K562 (cell line): ENCODE measurements at regions not wholly inside any gene's neighbourhood (a gene's known extent, or its start where the extent isn't known, plus 50 kb on each side); places are given as distances from the start of the nearest gene placed in this dataset.

Experiments used
- ATAC-seq: fragments of 200-7000 bp; cut with Tn5 transposase; 3 replicates; pipeline ENCODE4 v1.9.1; 2020; ENCODE audit warnings: moderate library complexity
- BruUV-seq: library from RNA; stranded (reverse); fragments of 400-500 nt; replicated peaks from 2 replicates; lab custom pipeline; 2021; lab: Mats Ljungman, UMichigan
- CTCF ChIA-PET: fragments of 300-600 bp; formaldehyde crosslinking; extraction: SDS; loops from one replicate; lab custom pipeline; 2021; ENCODE audit warnings: low intra/inter-chr PET ratio; lab: Yijun Ruan, JAX
- POLR2A ChIA-PET: fragments of 300-600, 350-650 bp; sonication (Branson Sonifier 250); formaldehyde crosslinking; extraction: SDS; loops from one replicate; lab custom pipeline; 2021; ENCODE audit warnings: antibody characterized with exemption, inconsistent platforms; lab: Yijun Ruan, JAX
- DNase-seq, 4 experiments: peaks; one replicate each; pipeline versions ENCODE4 v3.0.0 to v3.0.0-alpha.2; 2011 to 2018; ENCODE audit warnings: low spot score in 3 of 4, mixed read lengths in 3 of 4; ENCODE audit errors: extremely low read depth in 1 of 4
- FAIRE-seq: peaks from 2 replicates; lab custom pipeline; 2011; peaks lifted over from hg19 to GRCh38; lab: Jason Lieb, UNC
- H2AFZ ChIP-seq: 2 replicates; pipeline ENCODE4 v1.6.0; 2011; ENCODE audit warnings: low read depth, low read length, control low read depth, inconsistent platforms
- H3K27ac ChIP-seq: fragments of 200-600 bp; 3 replicates; pipeline ENCODE4 v1.8.0; 2011; ENCODE audit warnings: low read depth, mild to moderate bottlenecking, control low read depth, inconsistent platforms, low read length, moderate library complexity, mixed read lengths; ENCODE audit errors: extremely low read depth
- H3K27me3 ChIP-seq, 2 experiments: fragments of 300-600 bp in 1 of 2; 2 replicates in 1 of 2; 3 replicates in 1 of 2; pipeline versions ENCODE4 v1.6.0 to v1.8.0; 2011; ENCODE audit warnings: inconsistent platforms in 2 of 2, low read length in 2 of 2, mild to moderate bottlenecking in 1 of 2, mixed read lengths in 1 of 2, moderate library complexity in 1 of 2; ENCODE audit not compliant: control insufficient read depth in 2 of 2, insufficient read depth in 2 of 2
- H3K36me3 ChIP-seq: fragments of 300-600 bp; 3 replicates; pipeline ENCODE4 v1.8.0; 2011; ENCODE audit warnings: mild to moderate bottlenecking, low read length, inconsistent platforms; ENCODE audit not compliant: control insufficient read depth, insufficient read depth
- H3K4me1 ChIP-seq, 2 experiments: fragments of 200-600 bp in 1 of 2; replicated peaks in 1 of 2; 2 replicates in 1 of 2; 3 replicates in 1 of 2; pipeline versions ENCODE4 v1.5.1 to v1.8.0; 2011; ENCODE audit warnings: inconsistent platforms in 2 of 2, low read length in 2 of 2, mild to moderate bottlenecking in 1 of 2, mixed read lengths in 1 of 2, moderate library complexity in 1 of 2; ENCODE audit not compliant: control insufficient read depth in 2 of 2, insufficient read depth in 2 of 2
- H3K4me2 ChIP-seq: 2 replicates; pipeline ENCODE4 v1.6.1; 2011; ENCODE audit warnings: low read length, control low read depth, inconsistent platforms, mixed read lengths; ENCODE audit not compliant: insufficient read depth
- H3K4me3 ChIP-seq: fragments of 200-600 bp; sonication (generic), shearing (Covaris generic); 2 replicates; pipeline ENCODE4 v1.5.1; 2016; ENCODE audit warnings: control low read depth, inconsistent platforms
- H3K79me2 ChIP-seq: fragments of 200-600 bp; 3 replicates; pipeline ENCODE4 v1.8.0; 2011; ENCODE audit warnings: low read length, inconsistent platforms; ENCODE audit not compliant: control insufficient read depth, insufficient read depth
- H3K9ac ChIP-seq, 2 experiments: 2 replicates each; pipeline versions ENCODE4 v1.6.0 to v1.6.1; 2011; ENCODE audit warnings: low read depth in 2 of 2, low read length in 2 of 2, control low read depth in 1 of 2, inconsistent platforms in 1 of 2, mild to moderate bottlenecking in 1 of 2, mixed read lengths in 1 of 2; ENCODE audit not compliant: insufficient read depth in 1 of 2
- H3K9me1 ChIP-seq: one replicate; pipeline ENCODE4 v1.6.0; 2011; ENCODE audit warnings: inconsistent platforms, mild to moderate bottlenecking, low read length, moderate library complexity; ENCODE audit not compliant: control insufficient read depth, insufficient read depth
- H3K9me3 ChIP-seq: replicated peaks from 2 replicates; pipeline ENCODE4 v1.5.1; 2011; ENCODE audit warnings: low read depth, low read length, inconsistent platforms; ENCODE audit not compliant: control insufficient read depth, insufficient read depth
- H4K20me1 ChIP-seq: replicated peaks from 2 replicates; pipeline ENCODE4 v1.6.1; 2011; ENCODE audit warnings: low read length, inconsistent platforms, mixed read lengths; ENCODE audit not compliant: control insufficient read depth, insufficient read depth
- ESRRA ChIP-seq: fragments of 450-650 bp; IDR thresholded peaks from 2 replicates; pipeline ENCODE4 v1.6.1; 2014; ENCODE audit warnings: low read depth, mild to moderate bottlenecking, moderate library complexity, borderline replicate concordance
- ZNF3 ChIP-seq: fragments of 250-450 bp; sonication (Bioruptor Pico); IDR thresholded peaks from 2 replicates; pipeline ENCODE4 v1.5.0; 2021; ENCODE audit warnings: mild to moderate bottlenecking, moderate library complexity
- WGBS: fragments of 100-300 bp; shearing (Covaris generic); methylation state at CpG from one replicate; pipeline ENCODE4 v1.1.6; 2016; ENCODE audit warnings: low coverage, mixed read lengths; ENCODE audit not compliant: insufficient coverage; ENCODE audit errors: missing lambda C conversion rate; 5-methylcytosine and 5-hydroxymethylcytosine counted together
- in situ Hi-C: fragments of 300-500 bp; cut with MboI; formaldehyde crosslinking; loops from 4 replicates; pipeline ENCODE4 v1.15.0; 2018; ENCODE audit warnings: inconsistent platforms, mixed read lengths
- intact Hi-C: fragments of 100-400 bp; cut with micrococcal nuclease; formaldehyde crosslinking; loops from 2 replicates; pipeline ENCODE4 v1.14.2; 2022

DNA sequence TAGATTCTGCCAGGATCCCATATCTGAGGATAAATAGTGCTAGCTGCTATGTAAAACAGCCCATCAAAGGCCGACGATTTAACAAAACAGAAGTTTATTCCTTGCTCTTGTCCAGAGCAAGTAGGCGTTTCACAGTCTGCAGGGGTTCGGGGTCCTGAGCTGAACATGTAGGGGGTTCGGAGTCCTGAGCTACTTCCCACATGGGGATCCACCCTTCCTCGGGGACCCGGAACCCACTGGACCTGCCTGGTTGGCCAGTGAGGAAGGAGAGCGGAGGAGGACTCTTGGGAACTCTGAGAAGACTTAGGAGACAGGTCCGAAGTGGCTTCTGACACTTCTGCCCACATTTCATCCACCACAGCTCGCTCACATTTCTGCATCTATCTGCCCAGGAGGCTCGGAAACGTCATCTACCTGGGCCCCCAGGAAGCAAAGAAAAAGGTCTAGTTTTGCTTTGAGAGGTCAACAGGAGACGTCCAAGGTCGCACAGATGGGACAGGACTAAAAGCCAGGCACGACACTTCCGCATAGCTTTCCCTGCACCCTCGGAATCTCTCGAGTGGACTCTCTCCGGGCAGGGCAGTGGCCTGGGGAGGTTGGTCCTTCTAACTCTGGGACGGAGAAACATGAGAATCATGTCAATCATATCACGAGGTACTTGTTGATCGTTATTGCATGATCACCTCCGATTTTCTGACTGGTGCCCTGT, 86.4 kb downstream of the MICALL2 start:
- no peaks in the 10 kb centered on the region for H3K9me3 ChIP-seq
- FAIRE-seq, result peak; percentile 73
- H3K9me1 ChIP-seq, result no peaks in the 10 kb centered on the region
- peak overlapping the region; percentile 41; the same call in 1 of the 2 replicates for H3K4me2 ChIP-seq
- BruUV-seq, result no TSS peak
- H3K4me1 ChIP-seq, result peaks cover 0 to 32% of the 10 kb centered on the region in 2 experiments; a peak in 3 of 5 replicates
- no peaks in the 10 kb centered on the region for H3K79me2 ChIP-seq
- WGBS, result 5% methylated on average over 23 of the region's 23 CpGs
- POLR2A ChIA-PET, result interaction anchor here (0.6 kb wide), 1 partner anchor 121 kb away, joined by 3 read pairs; no protein-coding TSS in a partner anchor
- in situ Hi-C loops, result no loop called here
- ATAC-seq, result no peak
- H3K36me3 ChIP-seq, result no peaks in the 10 kb centered on the region
- TF ChIP-seq ESRRA, result peak; percentile 69; the same call in 1 of the 2 replicates
- TF ChIP-seq ZNF3, result no peak
- TF ChIP-seq, all 486 proteins: peak for 1
- intact Hi-C loops, result no loop called here
- Histone ChIP-seq H3K27ac (no peak overlapping the region), H3K9ac (peak overlapping the region in 1 of 2 experiments; percentile 65; a peak in 1 of 4 replicates), H2AFZ (0 out of 2 replicates have a peak overlapping the region, but pooled peaks have one; percentile 23), H3K4me3 (no peak overlapping the region), H3K27me3 (peaks cover 17 to 58% of the 10 kb centered on the region in 2 experiments; a peak in 4 of 5 replicates), H4K20me1 (no peaks in the 10 kb centered on the region; the same call in none of the 2 replicates)
- no peak for DNase-seq
- CTCF ChIA-PET, result no interaction called here
